Stimulated activated naive CD8-positive, alpha-beta T cell treated with anti-CD3 and anti-CD28 coated beads, Interleukin-15, amount 100 ng/mL, for 72 hours (primary cell): ENCODE measurements at regions not wholly inside any gene's neighbourhood (a gene's known extent, or its start where the extent isn't known, plus 50 kb on each side); places are given as distances from the start of the nearest gene placed in this dataset.
"Not testable (repeated sequence)": the region's sequence is repeated elsewhere in the genome, so short reads cannot be mapped to it uniquely, and the experiment has no call there.

ENCODE experiments used
- ATAC-seq: fragments of 150-1000 bp; cut with Tn5 transposase; 2 replicates; pipeline ENCODE4 v1.10.0; 2021; ENCODE audit warnings: mild to moderate bottlenecking, moderate library complexity
- DNase-seq, 2 donors: peaks; one replicate each; pipeline ENCODE4 v3.0.0; 2021 to 2022
- H3K27ac Mint-ChIP-seq, 2 donors: one replicate each; pipeline ENCODE4 v1.8.0; 2022; ENCODE audit warnings: mild to moderate bottlenecking in 2 of 2, mixed read lengths in 2 of 2, moderate library complexity in 2 of 2
- H3K27me3 Mint-ChIP-seq: one replicate; pipeline ENCODE4 v1.8.0; 2022; ENCODE audit warnings: mixed read lengths
- H3K4me1 Mint-ChIP-seq: one replicate; pipeline ENCODE4 v1.8.0; 2022; ENCODE audit warnings: mild to moderate bottlenecking, mixed read lengths
- H3K4me3 Mint-ChIP-seq, 2 donors: one replicate each; pipeline ENCODE4 v1.8.0; 2022; ENCODE audit warnings: mild to moderate bottlenecking in 2 of 2, mixed read lengths in 2 of 2, moderate library complexity in 1 of 2
- H3K9me3 Mint-ChIP-seq, 2 donors: one replicate each; pipeline ENCODE4 v1.8.0; 2022; ENCODE audit warnings: mixed read lengths in 2 of 2

GRCh38 chr22:23458663-23459541 is 121.2 kb downstream of the IGLL1 start:
- Mint-ChIP-seq H3K27me3 (peaks cover 56% of the 10 kb centered on the region), H3K27ac (no peak overlapping the region), H3K9me3 (no peaks in the 10 kb centered on the region), H3K4me3 (no peak overlapping the region), H3K4me1 (peaks cover 37% of the 10 kb centered on the region)
- ATAC-seq (no peak), DNase-seq (no peak)

GRCh38 chr22:23457380-23457985 is 122.6 kb downstream of the IGLL1 start:
- H3K4me3 Mint-ChIP-seq = peak overlapping the region in 1 of 2 donors; percentile 39
- no peak for DNase-seq
- no peaks in the 10 kb centered on the region for H3K9me3 Mint-ChIP-seq
- ATAC-seq = no peak
- H3K27me3 Mint-ChIP-seq = peaks cover 60% of the 10 kb centered on the region
- H3K4me1 Mint-ChIP-seq = peaks cover 37% of the 10 kb centered on the region
- peak overlapping the region in 1 of 2 donors; percentile 28 for H3K27ac Mint-ChIP-seq

DNA sequence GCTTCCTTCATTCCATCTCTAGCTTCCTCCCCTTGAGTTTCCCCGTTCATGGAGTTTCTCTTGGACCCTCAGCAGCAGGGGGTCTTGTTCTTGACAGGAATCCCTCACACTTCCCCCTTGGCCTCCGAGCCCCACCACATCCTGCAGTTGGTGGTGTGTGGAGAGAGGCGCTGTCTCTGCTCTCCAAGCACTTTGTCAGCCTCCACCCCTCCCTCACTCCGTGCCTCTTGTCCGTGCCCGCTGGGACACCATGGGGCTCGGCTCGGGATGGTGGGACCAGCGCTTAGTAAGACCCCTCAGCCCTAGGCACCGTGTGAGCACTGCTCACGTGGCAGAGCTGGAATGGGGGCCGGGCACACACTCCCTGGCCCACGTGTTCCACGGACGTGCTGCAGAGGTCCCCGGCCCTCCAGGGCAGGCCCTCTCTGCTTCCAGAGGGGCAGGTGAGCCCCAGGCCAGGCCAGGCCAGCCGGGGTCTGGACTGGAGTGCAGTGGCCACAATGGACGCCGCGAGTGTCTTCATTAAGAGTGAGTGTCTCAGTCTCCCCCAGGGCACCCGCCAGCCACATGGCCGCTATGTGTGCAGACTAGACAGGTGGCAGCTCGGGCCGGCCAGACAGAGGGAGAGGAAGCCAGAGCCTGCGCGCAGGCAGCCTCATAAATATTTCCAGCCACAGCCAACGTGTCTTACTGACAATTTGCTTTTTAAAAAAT is 123.3 kb downstream of the IGLL1 start:
- peaks cover 65% of the 10 kb centered on the region for H3K27me3 Mint-ChIP-seq
- not testable (repeated sequence) for DNase-seq, H3K9me3 Mint-ChIP-seq
- ATAC-seq = peak; percentile 48
- H3K4me3 Mint-ChIP-seq = peak overlapping the region in 1 of 2 donors; percentile 39
- H3K4me1 Mint-ChIP-seq = peaks cover 37% of the 10 kb centered on the region
- H3K27ac Mint-ChIP-seq = peak overlapping the region in 1 of 2 donors; percentile 48

DNA sequence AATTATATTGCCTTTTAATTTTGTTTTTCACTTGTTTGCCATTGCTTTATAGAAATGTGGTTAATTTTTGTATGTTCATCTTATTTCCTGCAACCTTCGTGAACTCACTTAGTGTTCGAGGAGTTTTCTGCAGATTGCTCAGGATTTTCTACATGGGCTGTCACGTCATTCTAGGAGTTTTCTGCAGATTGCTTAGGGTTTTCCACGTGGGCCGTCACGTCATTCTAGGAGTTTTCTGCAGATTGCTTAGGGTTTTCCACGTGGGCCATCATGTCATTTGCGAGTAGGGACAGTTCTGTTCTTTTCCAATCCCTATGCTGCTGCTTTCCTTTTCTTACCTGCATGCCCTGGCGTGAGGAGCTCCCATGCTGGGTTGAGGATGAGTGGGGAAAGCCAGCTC is 125.7 kb downstream of the IGLL1 start:
- Mint-ChIP-seq H3K27me3 (peaks cover 46% of the 10 kb centered on the region), H3K4me1 (peaks cover 29% of the 10 kb centered on the region)
- ATAC-seq, H3K27ac Mint-ChIP-seq, H3K4me3 Mint-ChIP-seq, H3K9me3 Mint-ChIP-seq, DNase-seq: not testable (repeated sequence)

GRCh38 chr22:23453277-23453676 is 126.8 kb downstream of the IGLL1 start:
- Mint-ChIP-seq H3K27me3 (peaks cover 36% of the 10 kb centered on the region), H3K27ac (no peak overlapping the region), H3K4me3 (no peak overlapping the region), H3K4me1 (peaks cover 23% of the 10 kb centered on the region), H3K9me3 (no peaks in the 10 kb centered on the region)
- ATAC-seq (no peak), DNase-seq (no peak)

- DNase-seq = no peak
- Mint-ChIP-seq H3K27me3 (peaks cover 27% of the 10 kb centered on the region), H3K27ac (no peak overlapping the region), H3K9me3 (peaks cover under 1% of the 10 kb centered on the region in 2 donors), H3K4me1 (peaks cover 14% of the 10 kb centered on the region), H3K4me3 (no peak overlapping the region)
- ATAC-seq = no peak
Observed at GRCh38 chr22:23452231-23453010, 127.7 kb downstream of the IGLL1 start.

- H3K27me3 Mint-ChIP-seq = peaks cover 19% of the 10 kb centered on the region
- H3K4me3 Mint-ChIP-seq, ATAC-seq, H3K27ac Mint-ChIP-seq, DNase-seq, H3K4me1 Mint-ChIP-seq, H3K9me3 Mint-ChIP-seq: not testable (repeated sequence)
Observed at GRCh38 chr22:23451452-23452230, 128.4 kb downstream of the IGLL1 start.

- Mint-ChIP-seq H3K9me3 (peaks cover 5 to 15% of the 10 kb centered on the region in 2 donors), H3K27me3 (peaks cover 11% of the 10 kb centered on the region)
- H3K4me3 Mint-ChIP-seq, H3K4me1 Mint-ChIP-seq, H3K27ac Mint-ChIP-seq, DNase-seq: not testable (repeated sequence)
- peak; percentile 12 for ATAC-seq
Observed at GRCh38 chr22:23450821-23451220, 129.3 kb downstream of the IGLL1 start.

DNA sequence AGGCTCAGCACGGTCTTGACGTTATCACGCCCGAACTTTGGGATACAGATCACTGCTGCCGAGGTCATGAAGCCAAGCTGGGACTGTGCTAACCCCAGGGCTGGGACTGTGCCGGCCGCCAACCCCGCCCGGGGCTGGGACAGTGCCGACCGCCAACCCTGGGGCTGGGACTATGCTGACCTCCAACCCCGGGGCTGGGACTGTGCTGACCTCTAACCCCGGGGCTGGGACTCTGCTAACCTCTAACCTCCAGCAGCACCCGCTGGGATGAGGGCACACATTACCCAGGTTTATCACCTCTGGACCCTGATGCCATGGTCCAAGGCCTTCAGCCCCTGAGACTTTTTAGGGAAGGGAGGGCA is 129.7 kb downstream of the IGLL1 start:
- no peaks in the 10 kb centered on the region for H3K4me1 Mint-ChIP-seq
- no peak overlapping the region for H3K4me3 Mint-ChIP-seq
- H3K27ac Mint-ChIP-seq = no peak overlapping the region
- ATAC-seq (peak; percentile 43), DNase-seq (no peak)
- peaks cover 5 to 15% of the 10 kb centered on the region in 2 donors for H3K9me3 Mint-ChIP-seq
- peaks cover 9% of the 10 kb centered on the region for H3K27me3 Mint-ChIP-seq

DNA sequence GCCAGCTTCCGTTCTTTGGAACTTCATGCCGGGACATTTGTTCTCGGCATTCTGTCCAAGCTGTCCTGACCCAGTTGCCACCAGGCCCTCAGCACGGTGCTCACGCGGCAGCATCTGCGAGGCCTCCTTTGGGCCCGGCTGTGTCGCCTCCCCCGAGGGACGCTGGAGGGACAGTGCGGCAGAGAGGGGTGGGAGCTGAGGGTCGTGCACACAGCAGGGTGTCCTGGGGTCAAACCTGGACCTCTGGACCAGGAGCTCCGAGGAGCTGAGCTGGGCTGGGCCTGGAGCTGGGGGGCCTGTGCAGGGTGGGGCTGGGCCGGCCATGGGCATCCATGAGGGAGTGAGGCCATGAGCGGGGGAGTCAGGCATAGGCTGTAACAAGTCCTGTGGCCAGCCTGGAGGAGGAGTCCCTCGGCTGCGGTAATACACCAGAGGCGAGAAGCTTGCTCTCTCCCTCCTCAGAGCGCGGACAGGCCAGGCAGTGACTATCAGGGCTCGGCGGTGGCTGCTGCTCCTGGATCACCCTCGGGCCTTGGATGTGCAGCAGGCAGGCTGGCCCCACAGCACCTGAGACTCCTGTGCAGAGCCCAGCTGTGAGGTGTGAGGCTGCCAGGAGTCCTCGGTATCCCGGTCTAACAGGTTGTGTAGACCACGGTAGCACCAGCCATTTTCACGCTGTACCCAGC is 130.2 kb downstream of the IGLL1 start:
- not testable (repeated sequence) for H3K27ac Mint-ChIP-seq, H3K4me1 Mint-ChIP-seq
- peak; percentile 12 for ATAC-seq

DNA sequence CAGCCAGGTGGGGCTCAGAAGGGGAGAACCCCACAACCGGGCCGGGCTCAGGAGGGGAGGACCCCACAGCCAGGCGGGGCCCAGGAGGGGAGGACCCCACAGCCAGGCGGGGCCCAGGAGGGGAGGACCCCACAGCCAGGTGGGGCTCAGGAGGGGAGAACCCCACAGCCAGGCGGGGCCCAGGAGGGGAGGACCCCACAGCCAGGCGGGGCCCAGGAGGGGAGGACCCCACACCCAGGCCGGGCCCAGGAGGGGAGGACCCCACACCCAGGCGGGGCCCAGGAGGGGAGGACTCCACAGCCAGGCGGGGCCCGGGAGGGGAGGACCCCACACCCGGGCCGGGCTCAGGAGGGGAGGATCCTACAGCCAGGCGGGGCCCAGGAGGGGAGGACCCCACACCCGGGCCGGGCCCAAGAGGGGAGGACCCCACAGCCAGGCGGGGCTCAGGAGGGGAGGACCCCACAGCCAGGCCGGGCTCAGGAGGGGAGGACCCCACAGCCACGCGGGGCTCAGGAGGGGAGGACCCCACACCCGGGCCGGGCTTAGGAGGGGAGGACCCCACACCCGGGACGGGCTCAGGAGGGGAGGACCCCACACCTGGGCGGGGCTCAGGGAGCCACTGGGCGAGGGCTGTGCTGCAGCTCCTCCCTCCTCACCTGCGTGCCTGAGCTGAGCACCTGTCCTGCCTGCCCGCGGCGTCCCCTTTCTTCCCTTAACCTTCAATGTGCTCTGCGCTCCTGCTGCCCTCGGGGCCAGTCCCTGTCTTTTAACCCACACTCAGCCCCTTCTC is 131.4 kb downstream of the IGLL1 start:
- H3K27me3 Mint-ChIP-seq, ATAC-seq, H3K4me1 Mint-ChIP-seq, DNase-seq, H3K4me3 Mint-ChIP-seq, H3K27ac Mint-ChIP-seq: not testable (repeated sequence)
- peaks cover 5 to 15% of the 10 kb centered on the region in 2 donors for H3K9me3 Mint-ChIP-seq

More for the DNA sequence above, 130.2 kb downstream of the IGLL1 start:
- DNase-seq, H3K4me3 Mint-ChIP-seq, H3K27me3 Mint-ChIP-seq: not testable (repeated sequence)
- peaks cover 5 to 15% of the 10 kb centered on the region in 2 donors for H3K9me3 Mint-ChIP-seq

- Mint-ChIP-seq H3K4me3 (no peak overlapping the region), H3K27ac (no peak overlapping the region), H3K27me3 (no peaks in the 10 kb centered on the region), H3K4me1 (no peaks in the 10 kb centered on the region), H3K9me3 (peaks cover 5 to 15% of the 10 kb centered on the region in 2 donors)
- DNase-seq (no peak), ATAC-seq (no peak)
Observed at GRCh38 chr22:23446796-23447350, 133.2 kb downstream of the IGLL1 start.

DNA sequence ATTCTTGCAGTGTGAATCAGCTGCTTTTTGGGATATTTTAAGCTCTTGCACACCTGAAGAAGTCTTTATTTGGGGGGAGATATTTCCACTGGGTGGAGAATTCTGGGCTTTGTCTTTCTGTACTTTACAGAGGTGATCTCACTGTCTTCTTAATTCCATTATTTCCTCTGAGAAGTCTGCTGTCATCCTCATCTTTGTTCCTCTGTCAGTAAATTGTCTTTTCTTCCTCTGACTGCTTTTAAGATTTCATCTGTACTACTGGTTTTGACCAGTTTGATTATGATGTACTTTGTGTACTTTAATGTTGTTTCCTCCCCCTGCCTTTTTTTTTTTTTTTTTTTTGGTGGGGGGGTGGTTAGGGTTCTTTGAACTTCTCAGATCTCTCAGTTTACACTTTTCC is 133.9 kb downstream of the IGLL1 start:
- not testable (repeated sequence) for H3K4me1 Mint-ChIP-seq, DNase-seq, ATAC-seq, H3K27me3 Mint-ChIP-seq, H3K4me3 Mint-ChIP-seq, H3K27ac Mint-ChIP-seq
- H3K9me3 Mint-ChIP-seq = peaks cover 5 to 15% of the 10 kb centered on the region in 2 donors
